ENCODE measurements at regions not wholly inside any gene's neighbourhood (a gene's known extent, or its start where the extent isn't known, plus 50 kb on each side); places are given as distances from the start of the nearest gene placed in this dataset.

DNA sequence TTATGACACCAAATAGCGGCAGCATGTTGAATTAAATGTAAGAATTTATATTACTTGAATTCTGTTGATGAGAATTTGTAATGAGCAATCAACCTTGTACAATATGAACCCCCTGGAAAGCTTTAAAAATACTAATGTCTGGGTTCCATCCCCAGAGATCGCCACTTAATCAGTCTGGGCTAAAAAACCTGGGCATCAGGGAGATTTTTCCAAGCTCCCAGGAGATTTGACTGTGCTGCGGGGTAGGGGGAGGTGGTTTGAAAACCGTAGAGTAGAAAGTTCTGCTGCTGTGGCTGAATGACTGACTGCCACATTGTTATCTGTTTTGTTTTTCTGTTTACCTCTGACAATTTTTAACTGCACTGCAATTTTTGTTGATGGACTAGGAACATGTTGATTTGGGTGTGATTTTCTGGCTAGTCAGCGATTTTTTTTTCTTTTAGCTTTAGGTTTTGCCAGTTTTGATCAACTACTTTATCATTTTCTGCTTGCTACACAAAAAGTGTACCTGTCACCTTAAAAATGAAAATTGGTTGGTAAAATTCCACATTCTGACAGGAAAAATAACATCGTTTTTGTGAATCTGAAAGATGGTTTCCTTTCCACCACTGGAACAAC lies 79.3 kb downstream of the PCTP start:
- Histone ChIP-seq H3K27me3 (ENCODE audit: low read depth) (no peaks in the 10 kb centered on the region), H3K4me1 (no peaks in the 10 kb centered on the region), H3K9me3 (no peaks in the 10 kb centered on the region), H3K27ac (no peak overlapping the region), H3K4me3 (no peak overlapping the region), H3K36me3 (no peaks in the 10 kb centered on the region)
- ATAC-seq (no peak), DNase-seq (no peak)
- intact Hi-C loops (cut with DNase I), result no loop called here
- TF ChIP-seq, protein P1, sequence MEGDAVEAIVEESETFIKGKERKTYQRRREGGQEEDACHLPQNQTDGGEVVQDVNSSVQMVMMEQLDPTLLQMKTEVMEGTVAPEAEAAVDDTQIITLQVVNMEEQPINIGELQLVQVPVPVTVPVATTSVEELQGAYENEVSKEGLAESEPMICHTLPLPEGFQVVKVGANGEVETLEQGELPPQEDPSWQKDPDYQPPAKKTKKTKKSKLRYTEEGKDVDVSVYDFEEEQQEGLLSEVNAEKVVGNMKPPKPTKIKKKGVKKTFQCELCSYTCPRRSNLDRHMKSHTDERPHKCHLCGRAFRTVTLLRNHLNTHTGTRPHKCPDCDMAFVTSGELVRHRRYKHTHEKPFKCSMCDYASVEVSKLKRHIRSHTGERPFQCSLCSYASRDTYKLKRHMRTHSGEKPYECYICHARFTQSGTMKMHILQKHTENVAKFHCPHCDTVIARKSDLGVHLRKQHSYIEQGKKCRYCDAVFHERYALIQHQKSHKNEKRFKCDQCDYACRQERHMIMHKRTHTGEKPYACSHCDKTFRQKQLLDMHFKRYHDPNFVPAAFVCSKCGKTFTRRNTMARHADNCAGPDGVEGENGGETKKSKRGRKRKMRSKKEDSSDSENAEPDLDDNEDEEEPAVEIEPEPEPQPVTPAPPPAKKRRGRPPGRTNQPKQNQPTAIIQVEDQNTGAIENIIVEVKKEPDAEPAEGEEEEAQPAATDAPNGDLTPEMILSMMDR (IDR thresholded peaks at IDR 0.05), result no peak

DNA sequence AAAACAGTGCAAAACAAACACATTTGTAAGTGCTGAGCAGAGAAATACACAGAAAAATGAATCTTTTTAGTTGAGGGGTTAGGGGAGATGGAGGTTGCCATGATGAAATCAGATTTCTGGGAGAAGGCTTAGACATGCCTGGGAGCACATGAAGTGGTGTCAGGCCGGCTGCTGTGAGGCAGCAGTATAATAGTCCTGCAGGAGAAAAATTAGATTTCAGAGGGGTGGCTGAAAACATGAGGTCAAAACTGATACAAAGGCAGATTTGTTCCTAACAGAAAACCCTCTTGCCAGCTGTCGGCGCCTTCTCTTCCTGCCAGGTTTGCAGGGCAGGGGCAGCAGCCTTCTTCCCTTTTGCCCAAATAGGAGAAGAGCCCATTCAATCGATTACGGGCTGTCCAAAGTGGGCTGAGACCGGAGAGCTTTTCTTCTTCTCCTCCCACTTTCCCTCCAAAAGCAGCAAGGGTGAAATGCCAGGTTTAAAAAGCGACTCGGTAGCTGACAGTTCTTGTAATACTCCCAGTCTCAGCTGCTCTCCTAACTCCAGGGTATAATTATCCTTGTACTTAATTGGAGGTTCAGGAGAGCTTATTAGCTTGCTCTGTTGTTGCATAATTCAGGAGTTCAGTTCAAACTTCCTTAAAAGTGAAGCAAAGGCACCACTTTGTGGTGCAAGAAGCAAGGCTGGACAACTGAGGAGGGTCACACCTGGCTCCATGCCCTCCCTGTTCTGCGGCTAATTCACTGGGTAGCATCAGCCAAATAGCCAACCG lies 80.0 kb downstream of the PCTP start:
- H3K9me3 ChIP-seq, result no peaks in the 10 kb centered on the region
- TF ChIP-seq, protein P1 (IDR thresholded peaks at IDR 0.05), result no peak

DNA sequence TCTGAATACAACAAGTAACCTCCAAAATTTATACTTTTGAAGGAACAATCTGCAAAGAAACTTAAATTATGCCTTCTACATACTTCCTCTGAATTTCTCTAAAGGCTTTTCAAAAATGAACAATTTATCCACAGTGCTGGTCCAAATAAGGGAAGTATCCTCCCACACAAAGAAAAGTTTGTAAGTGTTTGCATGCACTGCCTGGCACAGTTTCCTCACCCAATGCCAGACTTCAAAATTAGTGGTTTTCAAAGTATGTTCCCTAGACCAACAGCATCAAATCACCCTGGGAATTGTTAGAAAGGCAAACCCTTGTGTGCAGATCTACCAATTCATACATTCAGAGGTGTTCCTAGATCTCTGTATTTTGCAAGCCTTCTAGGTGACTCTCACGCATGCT lies 82.5 kb downstream of the PCTP start:
- ATAC-seq (peak in 1 of 2 donors; percentile 19), DNase-seq (no peak)
- Histone ChIP-seq H3K36me3 (no peaks in the 10 kb centered on the region), H3K4me1 (no peaks in the 10 kb centered on the region), H3K4me3 (no peak overlapping the region), H3K9me3 (no peaks in the 10 kb centered on the region), H3K27me3 (ENCODE audit: low read depth) (no peaks in the 10 kb centered on the region), H3K27ac (no peak overlapping the region)
- TF ChIP-seq, protein P1 (IDR thresholded peaks at IDR 0.05), result no peak
- intact Hi-C loops (cut with DNase I), result no loop called here

More for the DNA sequence above, 80.0 kb downstream of the PCTP start:
- intact Hi-C loops (cut with DNase I), result no loop called here
- ATAC-seq (no peak), DNase-seq (no peak)
- Histone ChIP-seq H3K27me3 (ENCODE audit: low read depth) (no peaks in the 10 kb centered on the region), H3K27ac (no peak overlapping the region), H3K4me1 (no peaks in the 10 kb centered on the region), H3K4me3 (no peak overlapping the region), H3K36me3 (no peaks in the 10 kb centered on the region)

DNA sequence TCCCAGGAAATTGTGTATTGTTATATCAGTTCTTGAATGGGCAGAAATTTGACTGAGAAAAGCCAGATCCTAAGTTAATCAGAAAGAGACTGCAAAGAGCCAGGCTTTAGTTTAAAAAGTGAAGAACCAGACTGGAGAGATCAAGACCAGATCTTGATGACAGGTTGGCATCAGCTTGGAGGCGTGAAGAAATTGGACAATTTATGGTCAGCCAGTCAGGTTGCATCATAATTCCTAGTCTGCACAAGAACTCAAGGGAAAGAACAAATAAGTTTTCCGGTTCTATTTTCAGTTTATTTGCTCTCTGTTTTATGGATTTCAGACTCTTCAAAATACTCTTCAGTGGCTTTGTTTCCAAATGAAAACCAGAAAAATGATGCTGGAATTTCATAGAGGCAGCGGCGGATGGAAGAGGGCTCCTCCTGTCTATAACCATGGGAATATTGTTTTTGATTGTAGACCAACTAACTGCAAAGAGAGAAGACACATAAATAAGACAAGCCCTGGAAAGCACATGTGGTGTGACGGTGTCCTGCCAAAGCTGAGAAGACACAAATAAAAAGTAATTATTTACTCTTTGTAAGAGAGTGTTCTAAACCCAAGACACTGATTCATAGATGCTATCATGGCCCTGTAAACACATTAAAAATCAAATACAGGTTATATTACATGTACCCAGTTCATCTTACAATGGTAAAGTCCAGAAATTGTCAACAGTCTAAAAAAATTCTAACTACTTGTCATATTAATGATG lies 91.7 kb downstream of the PCTP start:
- TF ChIP-seq, protein P1 (IDR thresholded peaks at IDR 0.05), result no peak
- no peak for DNase-seq
- Histone ChIP-seq H3K9me3 (no peaks in the 10 kb centered on the region), H3K36me3 (no peaks in the 10 kb centered on the region), H3K27me3 (ENCODE audit: low read depth) (peaks cover 4% of the 10 kb centered on the region), H3K4me1 (no peaks in the 10 kb centered on the region), H3K4me3 (no peak overlapping the region), H3K27ac (no peak overlapping the region)
- ATAC-seq, result no peak
- intact Hi-C loops (cut with DNase I), result loop anchor here (10.0 kb wide), 1 partner anchor 482 kb away; no protein-coding TSS in a partner anchor

DNA sequence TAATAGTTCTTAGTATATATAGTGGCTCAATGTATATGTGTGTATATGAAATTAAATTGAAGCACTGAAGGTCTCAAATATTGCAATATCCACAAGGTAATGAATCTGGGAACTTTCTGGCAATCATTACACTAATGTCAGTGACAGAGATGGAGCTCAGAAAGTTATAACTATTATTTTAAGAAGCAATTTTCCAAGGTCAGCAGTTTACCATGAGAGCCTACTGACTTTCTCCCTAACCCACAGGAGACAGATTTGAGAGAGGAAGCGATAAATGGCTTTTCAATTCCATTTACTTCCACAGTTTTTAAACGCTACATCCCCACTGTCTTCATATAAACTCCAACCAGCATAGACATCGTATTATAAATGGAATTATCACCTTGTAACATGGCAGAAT lies 92.9 kb downstream of the PCTP start:
- Histone ChIP-seq H3K36me3 (no peaks in the 10 kb centered on the region), H3K27ac (no peak overlapping the region), H3K4me3 (no peak overlapping the region), H3K4me1 (no peaks in the 10 kb centered on the region), H3K27me3 (ENCODE audit: low read depth) (peaks cover 4% of the 10 kb centered on the region), H3K9me3 (no peaks in the 10 kb centered on the region)
- ATAC-seq (no peak), DNase-seq (no peak)
- intact Hi-C loops (cut with DNase I), result loop anchor here (10.0 kb wide), 1 partner anchor 481 kb away; no protein-coding TSS in a partner anchor
- TF ChIP-seq, protein P1 (IDR thresholded peaks at IDR 0.05), result no peak

All from lower lobe of right lung (tissue), 2 donors.